ENCODE measurements at regions not wholly inside any gene's neighbourhood (a gene's known extent, or its start where the extent isn't known, plus 50 kb on each side); places are given as distances from the start of the nearest gene placed in this dataset.
"Not testable (repeated sequence)": the region's sequence is repeated elsewhere in the genome, so short reads cannot be mapped to it uniquely, and the experiment has no call there.

- not testable (repeated sequence) for DNase-seq
Measured at GRCh38 chr10:22467393-22467792, 122.1 kb downstream of the SPAG6 start.

- no peak for DNase-seq
Measured at GRCh38 chr10:22468570-22469320, 123.4 kb downstream of the SPAG6 start.

DNA sequence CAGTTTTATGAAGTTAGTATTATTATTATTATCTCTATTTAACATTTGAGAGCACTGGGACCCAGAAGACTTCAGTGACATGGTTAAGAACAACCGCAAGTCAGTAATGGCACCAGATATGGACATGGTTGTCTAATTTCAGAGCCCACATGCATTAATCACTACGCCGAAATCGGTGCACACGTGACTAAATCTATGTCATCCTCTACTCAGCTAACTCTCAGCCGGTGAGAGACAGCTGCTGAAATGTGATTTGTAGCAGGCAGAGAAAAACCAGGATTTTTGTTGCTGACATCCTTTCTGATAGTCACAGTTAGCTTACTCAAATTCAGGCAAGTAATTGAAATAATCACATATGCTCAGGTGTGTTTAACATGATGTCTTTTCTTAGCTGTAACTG lies 127.7 kb downstream of the SPAG6 start:
- no peak for DNase-seq

DNA sequence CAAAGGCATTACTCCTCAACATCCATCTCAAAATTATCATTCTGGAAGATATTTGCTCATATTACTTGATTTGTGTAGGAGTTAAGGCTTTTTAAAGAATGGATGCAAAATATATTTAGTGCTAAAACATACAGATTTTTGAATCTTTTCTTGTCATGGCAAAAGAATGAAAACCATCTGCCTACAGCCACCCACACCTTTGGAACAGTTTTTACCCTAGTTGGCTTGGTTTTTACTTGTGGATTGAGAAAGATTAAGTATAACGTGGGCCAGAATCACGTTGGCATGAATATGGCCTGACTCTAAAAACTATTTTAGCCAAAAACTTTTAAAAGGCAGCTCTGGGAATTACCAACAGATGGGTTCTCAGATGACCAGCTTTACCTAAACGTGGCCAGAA lies 128.2 kb downstream of the SPAG6 start:
- DNase-seq, result no peak

DNA sequence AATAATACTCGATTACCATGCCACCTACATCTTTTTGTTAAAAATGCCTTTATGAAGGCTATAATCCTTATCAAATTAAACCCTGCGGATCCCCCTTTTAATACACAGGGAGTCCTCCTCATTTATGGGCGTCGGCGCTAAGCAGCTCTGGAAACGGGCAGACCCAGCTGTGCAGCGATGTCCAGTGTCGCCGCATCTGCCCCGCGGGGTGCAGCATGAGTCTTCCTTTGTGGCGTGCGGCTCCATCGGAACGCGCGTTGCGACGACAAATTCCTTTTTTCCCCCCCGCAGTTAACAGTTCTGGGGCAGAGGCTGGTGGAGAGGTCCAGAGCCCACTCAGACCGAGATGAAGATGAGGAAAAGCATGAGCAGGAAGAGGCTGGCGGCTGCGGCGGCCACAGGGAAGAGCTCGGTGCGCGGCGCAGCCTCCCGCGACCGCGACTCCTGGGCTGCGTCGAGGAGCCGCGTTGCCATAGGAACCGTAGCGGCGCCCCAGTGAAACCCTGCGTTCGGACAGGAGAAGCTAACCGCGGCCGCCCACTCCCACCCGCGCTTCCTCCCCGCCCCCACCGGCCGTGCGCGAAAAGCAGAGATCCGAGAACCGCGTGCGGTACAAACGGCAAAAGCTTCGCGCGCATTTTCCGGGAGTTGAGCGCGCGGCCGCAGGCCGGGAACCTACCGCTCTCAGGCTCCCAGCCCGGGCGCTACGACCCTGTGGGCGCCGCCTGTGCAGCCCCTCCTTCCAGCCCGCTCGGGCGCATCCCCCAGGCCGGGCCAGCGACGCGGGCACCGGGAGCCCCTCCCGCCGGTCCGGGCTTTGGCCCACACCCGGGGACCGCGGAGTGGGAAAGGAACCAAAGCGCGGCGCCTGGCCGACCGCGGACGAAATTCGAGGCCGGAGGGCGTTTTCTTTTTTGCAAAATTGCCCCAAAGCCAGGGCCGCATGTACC lies 130.6 kb downstream of the SPAG6 start:
- DNase-seq, result peak; percentile 82

DNA sequence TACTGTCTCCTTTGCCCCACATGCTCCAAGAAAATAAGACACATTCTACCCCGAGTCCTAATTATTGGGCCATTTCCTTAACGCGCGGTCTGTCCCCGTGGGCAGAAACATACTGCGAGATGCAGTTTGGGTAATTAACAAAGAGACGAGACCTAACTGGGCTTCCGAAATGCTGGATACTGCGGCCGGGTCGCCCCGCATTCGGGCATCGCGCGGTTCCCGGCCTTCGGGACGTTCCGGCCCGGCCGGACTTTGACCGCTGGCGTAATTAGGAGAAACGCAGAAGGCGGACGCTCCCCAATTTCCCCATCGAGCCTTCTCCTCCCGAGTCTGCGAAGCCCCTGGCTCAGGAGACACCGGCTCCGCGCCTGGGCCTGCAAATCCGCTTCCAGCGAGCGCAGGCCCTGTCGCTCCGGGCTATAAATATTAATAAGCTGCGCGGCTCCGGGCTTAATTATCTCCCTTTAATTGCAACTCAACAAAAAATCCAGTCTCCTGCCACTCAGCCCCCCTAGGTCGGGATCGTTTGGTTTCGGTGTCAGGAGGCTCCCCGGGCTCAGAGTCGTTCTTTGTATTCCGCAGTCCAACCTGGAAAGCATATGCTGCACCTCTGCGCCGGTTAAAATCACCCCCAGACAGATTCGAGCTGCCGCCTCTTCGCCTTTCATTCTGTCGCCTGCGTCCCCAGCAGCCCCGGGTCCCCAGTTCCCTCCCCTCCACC lies 131.5 kb downstream of the SPAG6 start:
- DNase-seq, result peak; percentile 82

DNA sequence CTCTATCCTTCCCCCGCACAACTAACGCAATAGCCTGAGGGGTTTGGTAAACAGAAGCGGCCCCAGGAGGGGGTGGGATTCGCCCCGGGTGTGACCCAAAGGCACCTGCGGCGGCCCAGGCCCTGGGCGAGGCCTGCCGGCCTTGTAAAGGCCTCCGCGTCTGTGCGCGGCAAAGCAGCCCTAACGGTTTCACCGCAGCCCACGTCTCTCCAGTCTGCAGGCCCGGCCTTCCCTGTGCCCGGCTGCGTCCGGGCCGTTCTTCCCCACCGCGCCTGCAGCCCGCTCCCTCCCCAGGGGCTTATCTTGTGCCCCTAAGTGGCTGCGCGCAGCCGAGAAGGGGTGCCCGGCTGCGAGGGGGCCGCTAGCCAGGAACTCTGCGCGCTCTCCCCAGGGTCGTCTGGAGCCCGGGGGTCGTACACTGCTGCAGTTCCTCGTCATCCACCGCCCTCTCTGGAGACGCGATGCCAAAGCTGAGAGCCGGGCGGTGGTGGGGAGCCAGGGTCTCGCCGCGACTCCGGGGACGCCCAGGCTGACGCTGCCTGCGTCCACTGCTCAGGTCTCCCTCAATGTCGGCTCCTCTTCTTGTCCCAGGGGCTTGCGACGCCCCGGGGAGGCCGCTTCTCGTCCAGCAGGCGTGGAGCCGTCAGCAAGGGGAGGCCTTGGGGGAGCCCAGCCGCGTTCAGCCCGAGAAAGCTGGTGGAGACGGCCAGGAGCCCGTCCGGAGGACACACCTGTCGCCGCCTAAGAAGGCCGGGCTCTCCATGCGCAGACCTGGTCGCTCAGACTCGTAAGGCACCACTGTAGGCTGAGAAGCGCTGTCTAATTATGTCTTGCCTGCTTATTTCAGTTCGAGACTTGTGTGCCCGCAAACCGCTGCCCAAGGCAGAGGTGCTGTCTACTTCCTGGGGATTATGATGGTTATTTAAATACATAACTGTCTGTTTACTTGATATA lies 132.3 kb downstream of the SPAG6 start:
- DNase-seq, result no peak

GRCh38 chr10:22478555-22479334 lies 133.4 kb downstream of the SPAG6 start:
- no peak for DNase-seq

DNA sequence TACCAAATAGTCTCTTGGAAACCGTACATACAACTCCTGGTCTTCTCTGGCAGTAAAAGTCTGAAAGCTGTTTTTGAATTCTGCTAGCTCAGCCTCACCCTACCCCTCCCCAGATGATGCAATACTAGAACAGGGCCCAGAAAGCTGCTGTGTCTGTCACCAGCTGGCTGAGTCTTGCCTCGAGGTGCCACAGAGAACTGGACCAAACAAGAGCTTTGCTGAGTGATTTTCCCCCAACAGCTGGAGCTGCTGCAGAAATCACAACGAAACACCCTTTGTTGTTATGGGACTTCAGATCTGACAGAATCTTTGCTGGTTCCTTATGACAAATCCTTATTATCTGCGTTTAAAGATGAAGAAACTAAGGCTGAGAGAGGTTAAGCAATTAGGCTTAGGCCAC lies 134.1 kb downstream of the SPAG6 start:
- no peak for DNase-seq

- DNase-seq, result no peak
Measured at GRCh38 chr10:22481106-22481505, 135.8 kb downstream of the SPAG6 start.

GRCh38 chr10:22481687-22482539 lies 136.6 kb downstream of the SPAG6 start:
- DNase-seq, result no peak

DNA sequence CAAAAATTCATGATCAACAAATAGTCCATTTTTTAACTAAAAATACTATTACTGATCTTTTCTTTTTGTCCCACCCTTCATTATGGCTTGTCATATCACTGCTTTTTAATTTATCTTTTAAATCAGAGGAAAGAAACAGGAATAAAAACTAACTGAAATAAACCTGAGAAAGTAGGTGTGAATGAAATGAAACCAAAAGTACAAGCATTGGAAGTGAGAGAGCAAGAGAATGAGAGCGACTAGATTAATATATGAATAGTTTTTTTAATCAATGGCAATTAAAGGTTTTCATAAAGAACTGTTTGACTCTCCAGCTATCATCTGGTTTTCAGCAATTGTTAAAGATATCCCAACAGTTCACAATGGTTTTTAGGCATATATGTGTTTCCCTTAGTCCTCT lies 137.8 kb downstream of the SPAG6 start:
- no peak for DNase-seq
